GM12892 (cell line): ENCODE measurements at regions not wholly inside any gene's neighbourhood (a gene's known extent, or its start where the extent isn't known, plus 50 kb on each side); places are given as distances from the start of the nearest gene placed in this dataset.

Experiments used
- POLR2A ChIP-seq: IDR thresholded peaks from 2 replicates; pipeline ENCODE4 v1.6.1; 2011; ENCODE audit warnings: low read depth, low read length, control low read depth
- POLR2AphosphoS5 ChIP-seq: IDR thresholded peaks from 2 replicates; pipeline ENCODE4 v1.6.1; 2011; ENCODE audit warnings: low read depth, low read length, control low read depth

DNA sequence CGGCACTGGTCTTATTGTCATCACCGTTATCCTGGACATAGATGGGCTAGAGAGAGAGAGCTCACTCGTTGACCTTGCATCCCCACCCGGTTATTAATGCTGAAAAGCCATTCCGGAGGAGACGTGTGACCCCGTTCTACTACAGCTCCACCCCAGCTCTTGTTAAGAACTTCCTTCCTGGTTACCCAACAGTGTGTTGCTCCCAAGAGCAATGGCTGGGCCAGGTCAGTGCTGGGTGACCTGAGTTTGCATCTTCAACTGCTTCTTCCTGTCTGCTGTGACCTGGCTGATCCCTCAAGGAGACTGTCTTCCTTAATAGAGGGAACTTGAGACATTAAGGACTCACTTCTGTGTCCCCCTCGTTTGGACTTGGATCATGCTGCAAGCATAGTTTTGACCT, 96.1 kb upstream of the SDK2 start:
- no peak for TF ChIP-seq POLR2AphosphoS5
- TF ChIP-seq POLR2A: no peak
